ENCODE measurements at regions not wholly inside any gene's neighbourhood (a gene's known extent, or its start where the extent isn't known, plus 50 kb on each side); places are given as distances from the start of the nearest gene placed in this dataset.

GRCh38 chr7:54964136-54964535, 54.7 kb upstream of the EGFR start:
- Histone ChIP-seq H3K4me3 (no peak overlapping the region), H3K4me1 (no peaks in the 10 kb centered on the region), H3K9me3 (no peaks in the 10 kb centered on the region), H3K27ac (no peak overlapping the region), H3K27me3 (ENCODE audit: insufficient read depth in 3 of 3, low read length in 2 of 3) (no peaks in the 10 kb centered on the region), H3K36me3 (ENCODE audit: insufficient read depth in 1 of 2, low read depth in 1 of 2) (no peaks in the 10 kb centered on the region)
- DNase-seq (no peak), ATAC-seq (no peak)
- 70 to 89% (median 75%) methylated on average over 1 of the region's 1 CpG for WGBS, 3 donors
- intact Hi-C loops (cut with DNase I): no loop called here
- TF ChIP-seq, protein P1, sequence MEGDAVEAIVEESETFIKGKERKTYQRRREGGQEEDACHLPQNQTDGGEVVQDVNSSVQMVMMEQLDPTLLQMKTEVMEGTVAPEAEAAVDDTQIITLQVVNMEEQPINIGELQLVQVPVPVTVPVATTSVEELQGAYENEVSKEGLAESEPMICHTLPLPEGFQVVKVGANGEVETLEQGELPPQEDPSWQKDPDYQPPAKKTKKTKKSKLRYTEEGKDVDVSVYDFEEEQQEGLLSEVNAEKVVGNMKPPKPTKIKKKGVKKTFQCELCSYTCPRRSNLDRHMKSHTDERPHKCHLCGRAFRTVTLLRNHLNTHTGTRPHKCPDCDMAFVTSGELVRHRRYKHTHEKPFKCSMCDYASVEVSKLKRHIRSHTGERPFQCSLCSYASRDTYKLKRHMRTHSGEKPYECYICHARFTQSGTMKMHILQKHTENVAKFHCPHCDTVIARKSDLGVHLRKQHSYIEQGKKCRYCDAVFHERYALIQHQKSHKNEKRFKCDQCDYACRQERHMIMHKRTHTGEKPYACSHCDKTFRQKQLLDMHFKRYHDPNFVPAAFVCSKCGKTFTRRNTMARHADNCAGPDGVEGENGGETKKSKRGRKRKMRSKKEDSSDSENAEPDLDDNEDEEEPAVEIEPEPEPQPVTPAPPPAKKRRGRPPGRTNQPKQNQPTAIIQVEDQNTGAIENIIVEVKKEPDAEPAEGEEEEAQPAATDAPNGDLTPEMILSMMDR (IDR thresholded peaks at IDR 0.05): no peak

DNA sequence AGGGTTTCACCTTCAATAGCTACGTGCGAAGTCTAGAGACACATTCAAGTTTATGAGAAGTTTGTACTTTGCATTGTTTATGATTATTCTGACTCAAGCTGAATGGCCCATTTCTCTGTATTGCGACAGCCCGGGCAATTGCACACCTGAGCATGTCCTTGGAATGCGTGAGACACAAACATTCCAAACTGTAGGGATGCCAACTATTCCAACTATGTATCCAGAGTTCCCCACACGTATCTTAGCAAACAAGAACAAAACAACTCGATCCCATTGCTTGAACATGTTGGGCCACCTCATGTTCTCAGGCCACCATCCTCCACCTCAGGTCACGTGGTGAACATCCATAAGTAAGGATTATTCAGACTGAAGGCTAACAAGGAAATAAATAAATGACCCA, 51.4 kb upstream of the EGFR start:
- Histone ChIP-seq H3K4me1 (no peaks in the 10 kb centered on the region), H3K27me3 (ENCODE audit: insufficient read depth in 3 of 3, low read length in 2 of 3) (peaks cover 0 to 3% (median 0%) of the 10 kb centered on the region in 3 donors), H3K4me3 (no peak overlapping the region), H3K27ac (no peak overlapping the region), H3K9me3 (peaks cover 1% of the 10 kb centered on the region), H3K36me3 (ENCODE audit: insufficient read depth in 1 of 2, low read depth in 1 of 2) (no peaks in the 10 kb centered on the region)
- intact Hi-C loops (cut with DNase I): no loop called here
- WGBS, 3 donors: 75 to 87% (median 79%) methylated on average over 8 of the region's 8 CpGs
- DNase-seq (no peak), ATAC-seq (no peak)
- TF ChIP-seq, protein P1 (IDR thresholded peaks at IDR 0.05): no peak

DNA sequence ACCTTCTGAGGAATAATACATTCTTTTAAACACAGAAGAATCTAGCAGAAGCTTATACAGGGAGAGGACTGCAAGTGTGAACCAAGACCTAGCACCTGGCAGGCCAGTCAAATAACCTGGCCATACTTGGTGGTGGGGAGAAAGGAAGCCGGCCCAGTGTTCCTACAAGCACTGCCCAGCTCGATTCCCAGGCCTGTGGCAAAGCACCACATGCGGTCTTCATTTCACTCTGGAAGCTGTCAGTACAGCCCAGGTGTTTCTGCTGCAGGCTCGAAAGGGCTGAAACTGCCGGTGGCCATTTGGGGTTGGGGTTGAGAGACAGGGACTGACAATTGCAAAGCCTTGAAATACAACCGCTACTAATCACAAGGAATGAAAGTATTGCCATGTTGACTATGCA, 50.8 kb upstream of the EGFR start:
- Histone ChIP-seq H3K36me3 (ENCODE audit: insufficient read depth in 1 of 2, low read depth in 1 of 2) (no peaks in the 10 kb centered on the region), H3K27ac (no peak overlapping the region), H3K27me3 (ENCODE audit: insufficient read depth in 3 of 3, low read length in 2 of 3) (peaks cover 0 to 3% (median 0%) of the 10 kb centered on the region in 3 donors), H3K4me1 (no peaks in the 10 kb centered on the region), H3K9me3 (peaks cover 8% of the 10 kb centered on the region), H3K4me3 (no peak overlapping the region)
- 75 to 85% (median 81%) methylated on average over 6 of the region's 6 CpGs for WGBS, 3 donors
- no peak for DNase-seq
- TF ChIP-seq, protein P1 (IDR thresholded peaks at IDR 0.05): no peak
- intact Hi-C loops (cut with DNase I): no loop called here
- no peak for ATAC-seq
